ENCODE measurements at regions not wholly inside any gene's neighbourhood (a gene's known extent, or its start where the extent isn't known, plus 50 kb on each side); places are given as distances from the start of the nearest gene placed in this dataset.

DNA sequence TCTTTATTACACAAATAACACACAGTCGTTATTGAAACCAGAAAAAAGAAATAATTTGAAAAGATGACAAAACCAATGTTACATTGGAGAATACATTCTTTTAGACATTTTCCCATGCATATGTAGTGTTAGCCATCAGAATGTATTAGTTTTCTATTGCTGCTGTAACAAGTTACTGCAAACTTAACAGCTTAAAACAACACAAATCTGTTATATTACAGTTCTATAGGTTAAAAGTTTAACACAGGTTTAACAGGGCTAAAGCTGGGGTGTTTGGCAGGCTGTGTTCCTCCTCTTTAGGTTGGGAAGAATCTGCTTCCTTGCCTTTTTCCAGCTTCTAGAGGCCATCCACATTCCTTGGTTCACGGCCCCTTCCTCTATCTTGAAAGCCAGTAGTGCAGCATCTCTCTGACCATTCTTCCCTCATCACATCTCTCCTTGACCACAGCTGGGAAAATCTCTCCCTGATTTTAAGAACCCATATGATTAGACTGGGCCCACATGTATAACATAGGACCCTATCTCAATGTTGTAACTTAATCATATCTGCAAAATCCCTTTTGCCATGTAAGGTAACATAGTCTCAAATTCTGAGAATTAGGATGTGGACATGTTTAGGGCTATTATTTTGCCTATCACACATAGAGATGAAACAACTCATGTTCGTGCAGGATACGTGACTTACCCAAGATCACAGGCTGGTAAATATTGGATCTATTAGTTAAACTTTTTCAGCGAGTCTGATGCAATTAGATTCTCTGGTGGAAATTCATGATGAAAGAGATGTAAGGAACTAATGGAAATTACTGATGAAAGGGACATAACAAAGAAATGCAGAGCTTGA is 145.4 kb upstream of the TMEM170B start (continued):
- no peak for TF ChIP-seq ZNF446 (CRISPR knock-in tag; IDR thresholded peaks at IDR 0.05)
- TF ChIP-seq KLF6 (CRISPR knock-in tag; IDR thresholded peaks at IDR 0.05), result no peak
- no peak for TF ChIP-seq ZNF562 (CRISPR knock-in tag; IDR thresholded peaks at IDR 0.05; ENCODE audit: borderline replicate concordance)
- no peak for TF ChIP-seq ZNF484 (CRISPR knock-in tag; IDR thresholded peaks at IDR 0.05; ENCODE audit: borderline replicate concordance, low read depth)
- no peak for TF ChIP-seq ZFP41 (CRISPR knock-in tag; IDR thresholded peaks at IDR 0.05; ENCODE audit: borderline replicate concordance)
- peak; percentile 60; the same call in 1 of the 2 replicates for TF ChIP-seq GLI4 (CRISPR knock-in tag; IDR thresholded peaks at IDR 0.05; ENCODE audit: borderline replicate concordance)
- TF ChIP-seq, protein P1, sequence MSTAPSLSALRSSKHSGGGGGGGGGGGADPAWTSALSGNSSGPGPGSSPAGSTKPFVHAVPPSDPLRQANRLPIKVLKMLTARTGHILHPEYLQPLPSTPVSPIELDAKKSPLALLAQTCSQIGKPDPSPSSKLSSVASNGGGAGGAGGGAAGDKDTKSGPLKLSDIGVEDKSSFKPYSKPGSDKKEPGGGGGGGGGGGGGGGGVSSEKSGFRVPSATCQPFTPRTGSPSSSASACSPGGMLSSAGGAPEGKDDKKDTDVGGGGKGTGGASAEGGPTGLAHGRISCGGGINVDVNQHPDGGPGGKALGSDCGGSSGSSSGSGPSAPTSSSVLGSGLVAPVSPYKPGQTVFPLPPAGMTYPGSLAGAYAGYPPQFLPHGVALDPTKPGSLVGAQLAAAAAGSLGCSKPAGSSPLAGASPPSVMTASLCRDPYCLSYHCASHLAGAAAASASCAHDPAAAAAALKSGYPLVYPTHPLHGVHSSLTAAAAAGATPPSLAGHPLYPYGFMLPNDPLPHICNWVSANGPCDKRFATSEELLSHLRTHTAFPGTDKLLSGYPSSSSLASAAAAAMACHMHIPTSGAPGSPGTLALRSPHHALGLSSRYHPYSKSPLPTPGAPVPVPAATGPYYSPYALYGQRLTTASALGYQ (CRISPR knock-in tag; IDR thresholded peaks at IDR 0.05), result no peak
- peak; percentile 64 for TF ChIP-seq ATF7 (IDR thresholded peaks at IDR 0.05)
- TF ChIP-seq ATF7 (CRISPR knock-in tag; IDR thresholded peaks at IDR 0.05), result no peak
- TF ChIP-seq SETDB1 (CRISPR knock-in tag; IDR thresholded peaks at IDR 0.05; ENCODE audit: borderline replicate concordance), result no peak
- TF ChIP-seq TCF12 (IDR thresholded peaks at IDR 0.05), result no peak
- TF ChIP-seq TCF12 (CRISPR knock-in tag; IDR thresholded peaks at IDR 0.05), result no peak
- TF ChIP-seq SOX13 (IDR thresholded peaks at IDR 0.05), result peak; percentile 72; the same call in 1 of the 2 replicates
- peak in 1 of 2 experiments; percentile 92; a peak in 2 of 4 replicates for TF ChIP-seq SOX13 (CRISPR knock-in tag; conservative IDR thresholded peaks at IDR 0.05 in 1 of 2, IDR thresholded peaks at IDR 0.05 in 1 of 2)
- TF ChIP-seq, protein P2, sequence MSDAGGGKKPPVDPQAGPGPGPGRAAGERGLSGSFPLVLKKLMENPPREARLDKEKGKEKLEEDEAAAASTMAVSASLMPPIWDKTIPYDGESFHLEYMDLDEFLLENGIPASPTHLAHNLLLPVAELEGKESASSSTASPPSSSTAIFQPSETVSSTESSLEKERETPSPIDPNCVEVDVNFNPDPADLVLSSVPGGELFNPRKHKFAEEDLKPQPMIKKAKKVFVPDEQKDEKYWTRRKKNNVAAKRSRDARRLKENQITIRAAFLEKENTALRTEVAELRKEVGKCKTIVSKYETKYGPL (CRISPR knock-in tag; IDR thresholded peaks at IDR 0.05), result no peak
- TF ChIP-seq KDM4B (CRISPR knock-in tag; IDR thresholded peaks at IDR 0.05), result peak; percentile 26; the same call in 1 of the 2 replicates
- TF ChIP-seq, protein P3, sequence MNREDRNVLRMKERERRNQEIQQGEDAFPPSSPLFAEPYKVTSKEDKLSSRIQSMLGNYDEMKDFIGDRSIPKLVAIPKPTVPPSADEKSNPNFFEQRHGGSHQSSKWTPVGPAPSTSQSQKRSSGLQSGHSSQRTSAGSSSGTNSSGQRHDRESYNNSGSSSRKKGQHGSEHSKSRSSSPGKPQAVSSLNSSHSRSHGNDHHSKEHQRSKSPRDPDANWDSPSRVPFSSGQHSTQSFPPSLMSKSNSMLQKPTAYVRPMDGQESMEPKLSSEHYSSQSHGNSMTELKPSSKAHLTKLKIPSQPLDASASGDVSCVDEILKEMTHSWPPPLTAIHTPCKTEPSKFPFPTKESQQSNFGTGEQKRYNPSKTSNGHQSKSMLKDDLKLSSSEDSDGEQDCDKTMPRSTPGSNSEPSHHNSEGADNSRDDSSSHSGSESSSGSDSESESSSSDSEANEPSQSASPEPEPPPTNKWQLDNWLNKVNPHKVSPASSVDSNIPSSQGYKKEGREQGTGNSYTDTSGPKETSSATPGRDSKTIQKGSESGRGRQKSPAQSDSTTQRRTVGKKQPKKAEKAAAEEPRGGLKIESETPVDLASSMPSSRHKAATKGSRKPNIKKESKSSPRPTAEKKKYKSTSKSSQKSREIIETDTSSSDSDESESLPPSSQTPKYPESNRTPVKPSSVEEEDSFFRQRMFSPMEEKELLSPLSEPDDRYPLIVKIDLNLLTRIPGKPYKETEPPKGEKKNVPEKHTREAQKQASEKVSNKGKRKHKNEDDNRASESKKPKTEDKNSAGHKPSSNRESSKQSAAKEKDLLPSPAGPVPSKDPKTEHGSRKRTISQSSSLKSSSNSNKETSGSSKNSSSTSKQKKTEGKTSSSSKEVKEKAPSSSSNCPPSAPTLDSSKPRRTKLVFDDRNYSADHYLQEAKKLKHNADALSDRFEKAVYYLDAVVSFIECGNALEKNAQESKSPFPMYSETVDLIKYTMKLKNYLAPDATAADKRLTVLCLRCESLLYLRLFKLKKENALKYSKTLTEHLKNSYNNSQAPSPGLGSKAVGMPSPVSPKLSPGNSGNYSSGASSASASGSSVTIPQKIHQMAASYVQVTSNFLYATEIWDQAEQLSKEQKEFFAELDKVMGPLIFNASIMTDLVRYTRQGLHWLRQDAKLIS (CRISPR knock-in tag; IDR thresholded peaks at IDR 0.05), result no peak
- TF ChIP-seq NR3C1 (CRISPR knock-in tag; IDR thresholded peaks at IDR 0.05), result no peak
- peak; percentile 81 for TF ChIP-seq ETV5 (CRISPR knock-in tag; IDR thresholded peaks at IDR 0.05; ENCODE audit: borderline replicate concordance)

All from HepG2 (cell line).